Breast epithelium (tissue), 4 donors: ENCODE measurements at regions not wholly inside any gene's neighbourhood (a gene's known extent, or its start where the extent isn't known, plus 50 kb on each side); places are given as distances from the start of the nearest gene placed in this dataset.

ENCODE experiments used
- DNase-seq, 2 donors: peaks; one replicate each; pipeline ENCODE4 v3.0.0-alpha.2; 2019; ENCODE audit warnings: low spot score in 2 of 2
- H3K27ac ChIP-seq, 2 donors: fragments of 200-600 bp; sonication (generic) in 1 of 2; one replicate each; pipeline ENCODE4 v1.5.1; 2016 to 2019; ENCODE audit warnings: mild to moderate bottlenecking in 1 of 2
- H3K27me3 ChIP-seq, 2 donors: fragments of 200-600 bp; sonication (generic) in 1 of 2; one replicate each; pipeline versions ENCODE4 v1.5.1 to v1.6.0; 2017 to 2019; ENCODE audit warnings: control low read depth in 1 of 2, mild to moderate bottlenecking in 1 of 2
- H3K36me3 ChIP-seq: fragments of 200-600 bp; one replicate; pipeline ENCODE4 v1.5.1; 2019
- H3K4me1 ChIP-seq, 2 donors: fragments of 200-600 bp; sonication (generic); one replicate each; pipeline ENCODE4 v1.5.1; 2016 to 2019; ENCODE audit warnings: control low read depth in 1 of 2
- H3K4me3 ChIP-seq, 3 donors: fragments of 200-600 bp; sonication (generic); 1 replicate in 2 of 3; 2 replicates in 1 of 3; pipeline ENCODE4 v1.5.1; 2016 to 2019; ENCODE audit warnings: mild to moderate bottlenecking in 3 of 3, moderate library complexity in 2 of 3
- H3K9me3 ChIP-seq, 2 donors: fragments of 200-600 bp; sonication (generic) in 1 of 2; one replicate each; pipeline ENCODE4 v1.5.1; 2016 to 2019; ENCODE audit warnings: control low read depth in 1 of 2
- POLR2A ChIP-seq: fragments of 450-650 bp; IDR thresholded peaks from one replicate; pipeline ENCODE4 v1.6.1; 2016; ENCODE audit warnings: antibody characterized with exemption, mild to moderate bottlenecking, moderate library complexity
- POLR2AphosphoS5 ChIP-seq, 3 donors: sonication (generic); formaldehyde crosslinking; IDR thresholded peaks; one replicate each; pipeline ENCODE4 v1.6.1; 2017; ENCODE audit warnings: antibody characterized with exemption in 3 of 3
- intact Hi-C: fragments of 100-400 bp; cut with DNase I; formaldehyde crosslinking; loops from one replicate; pipeline ENCODE4 v1.15.1; 2023; ENCODE audit warnings: low total_unique reads
- TF ChIP-seq, protein P1 (sequence below), 3 donors: fragments of 450-650 bp; IDR thresholded peaks; one replicate each; pipeline ENCODE4 v1.5.1; 2016 to 2017; ENCODE audit warnings: antibody characterized with exemption in 3 of 3, mild to moderate bottlenecking in 3 of 3, moderate library complexity in 3 of 3

DNA sequence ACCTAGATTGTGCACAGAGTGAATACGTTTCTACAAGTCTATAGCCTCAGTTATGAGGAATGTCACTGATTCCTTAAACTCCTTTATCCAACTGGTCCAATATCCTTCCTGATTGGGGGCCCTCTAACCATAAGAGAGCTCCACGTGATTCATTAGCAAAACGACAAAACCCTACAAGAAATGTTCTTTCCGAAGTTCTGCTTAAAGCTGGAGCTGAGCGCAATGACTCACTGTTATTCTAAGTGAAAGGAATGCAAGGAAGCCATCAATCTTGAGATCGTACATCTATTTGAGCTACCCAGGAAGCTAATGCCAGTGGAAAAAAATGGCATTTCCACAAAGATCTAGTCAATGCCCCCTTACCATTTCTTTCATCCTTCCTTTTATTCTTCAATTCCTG, 354.9 kb upstream of the CDH20 start:
- no peak for DNase-seq
- intact Hi-C loops: no loop called here
- no peaks in the 10 kb centered on the region for H3K4me1 ChIP-seq

DNA sequence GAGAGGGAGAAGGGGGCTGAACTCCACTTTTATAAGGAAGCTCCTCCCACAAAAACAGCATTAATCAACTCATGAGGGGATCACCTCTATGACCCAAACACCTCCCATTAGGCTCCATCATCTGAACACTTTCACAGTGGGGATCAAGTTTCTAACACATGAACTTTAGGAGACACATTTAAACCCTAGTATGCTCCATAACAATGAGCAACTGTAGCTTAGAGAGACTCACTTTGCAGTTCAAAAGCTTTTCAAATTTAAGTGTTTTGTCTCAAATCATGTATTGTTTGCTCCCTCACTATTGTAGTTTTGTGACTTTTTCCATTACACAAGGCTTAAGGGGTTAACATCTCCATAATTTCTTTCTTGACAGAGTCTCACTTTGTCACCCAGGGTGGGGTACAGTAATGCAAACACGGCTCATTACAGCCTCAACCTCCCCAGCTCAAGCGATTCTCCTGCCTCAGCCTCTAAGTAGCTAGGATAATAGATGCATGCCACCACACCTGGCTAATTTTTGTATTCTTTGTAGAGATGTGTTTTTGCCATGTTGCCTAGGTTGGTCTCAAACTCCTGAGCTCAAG, 352.7 kb upstream of the CDH20 start:
- TF ChIP-seq POLR2A (no peak), POLR2AphosphoS5 (IDR thresholded peaks at IDR 0.05) (no peak)
- TF ChIP-seq, protein P1, sequence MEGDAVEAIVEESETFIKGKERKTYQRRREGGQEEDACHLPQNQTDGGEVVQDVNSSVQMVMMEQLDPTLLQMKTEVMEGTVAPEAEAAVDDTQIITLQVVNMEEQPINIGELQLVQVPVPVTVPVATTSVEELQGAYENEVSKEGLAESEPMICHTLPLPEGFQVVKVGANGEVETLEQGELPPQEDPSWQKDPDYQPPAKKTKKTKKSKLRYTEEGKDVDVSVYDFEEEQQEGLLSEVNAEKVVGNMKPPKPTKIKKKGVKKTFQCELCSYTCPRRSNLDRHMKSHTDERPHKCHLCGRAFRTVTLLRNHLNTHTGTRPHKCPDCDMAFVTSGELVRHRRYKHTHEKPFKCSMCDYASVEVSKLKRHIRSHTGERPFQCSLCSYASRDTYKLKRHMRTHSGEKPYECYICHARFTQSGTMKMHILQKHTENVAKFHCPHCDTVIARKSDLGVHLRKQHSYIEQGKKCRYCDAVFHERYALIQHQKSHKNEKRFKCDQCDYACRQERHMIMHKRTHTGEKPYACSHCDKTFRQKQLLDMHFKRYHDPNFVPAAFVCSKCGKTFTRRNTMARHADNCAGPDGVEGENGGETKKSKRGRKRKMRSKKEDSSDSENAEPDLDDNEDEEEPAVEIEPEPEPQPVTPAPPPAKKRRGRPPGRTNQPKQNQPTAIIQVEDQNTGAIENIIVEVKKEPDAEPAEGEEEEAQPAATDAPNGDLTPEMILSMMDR (IDR thresholded peaks at IDR 0.05): no peak
- Histone ChIP-seq H3K4me1 (no peaks in the 10 kb centered on the region), H3K9me3 (no peaks in the 10 kb centered on the region), H3K27me3 (no peaks in the 10 kb centered on the region), H3K27ac (no peak overlapping the region), H3K4me3 (no peak overlapping the region), H3K36me3 (no peaks in the 10 kb centered on the region)
- DNase-seq: no peak
- intact Hi-C loops: no loop called here

More for the DNA sequence above, 354.9 kb upstream of the CDH20 start:
- no peak overlapping the region for H3K4me3 ChIP-seq
- H3K27ac ChIP-seq: no peak overlapping the region
- no peaks in the 10 kb centered on the region for H3K9me3 ChIP-seq
- TF ChIP-seq POLR2AphosphoS5 (IDR thresholded peaks at IDR 0.05) (no peak), POLR2A (no peak)
- TF ChIP-seq, protein P1 (IDR thresholded peaks at IDR 0.05): no peak
- no peaks in the 10 kb centered on the region for H3K27me3 ChIP-seq
- no peaks in the 10 kb centered on the region for H3K36me3 ChIP-seq

DNA sequence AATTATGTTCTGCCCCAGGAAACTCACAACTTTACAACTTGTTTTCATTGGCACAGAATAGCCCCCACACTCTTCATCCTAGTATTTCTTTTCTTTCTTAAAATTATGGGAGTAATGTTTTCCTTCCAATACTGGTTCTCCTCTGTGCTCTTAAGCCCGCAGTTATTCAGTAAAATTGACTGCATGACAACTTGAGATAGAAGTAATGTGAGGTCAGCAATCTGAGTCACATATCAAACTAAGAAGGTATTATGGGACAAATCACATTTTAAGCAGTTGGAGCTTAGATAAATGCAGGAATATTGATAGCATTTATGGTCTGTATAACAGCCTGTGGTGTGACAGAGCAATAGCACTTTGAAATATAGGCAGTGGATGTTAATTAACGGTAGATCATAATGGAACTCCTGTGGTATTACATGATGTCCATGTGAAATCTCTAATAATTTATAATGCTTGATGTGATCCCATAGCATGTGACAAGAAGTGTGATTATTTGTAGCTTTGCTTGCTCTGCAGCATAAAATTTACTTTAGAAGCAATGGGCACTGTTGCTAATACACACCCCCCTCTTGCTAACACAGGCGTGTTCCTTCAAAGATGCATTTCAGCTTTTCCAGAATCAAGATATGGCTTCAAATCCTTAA, 351.4 kb upstream of the CDH20 start:
- intact Hi-C loops: no loop called here
- H3K36me3 ChIP-seq: no peaks in the 10 kb centered on the region
- no peaks in the 10 kb centered on the region for H3K27me3 ChIP-seq
- H3K9me3 ChIP-seq: no peaks in the 10 kb centered on the region
- TF ChIP-seq POLR2A (no peak), POLR2AphosphoS5 (IDR thresholded peaks at IDR 0.05) (no peak)
- TF ChIP-seq, protein P1 (IDR thresholded peaks at IDR 0.05): no peak
- no peaks in the 10 kb centered on the region for H3K4me1 ChIP-seq
- H3K4me3 ChIP-seq: no peak overlapping the region
- no peak overlapping the region for H3K27ac ChIP-seq
- no peak for DNase-seq

DNA sequence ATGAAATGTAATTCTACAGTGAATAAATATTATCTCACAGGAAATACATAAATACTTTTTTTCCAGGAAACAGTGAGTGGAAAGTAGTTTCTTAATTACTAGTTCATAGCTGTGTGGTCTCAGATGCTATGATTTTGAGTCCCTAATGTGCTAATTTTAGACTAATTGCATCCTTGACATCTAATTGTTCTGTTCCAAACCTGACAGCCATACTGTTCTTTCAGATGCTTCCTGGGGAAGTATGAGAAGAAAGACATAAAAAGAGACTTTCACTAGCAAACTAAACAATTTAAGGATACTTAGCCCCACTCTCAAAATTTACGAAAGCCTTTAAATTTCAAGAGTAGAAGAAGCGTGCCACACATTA, 350.9 kb upstream of the CDH20 start:
- no peak overlapping the region for H3K27ac ChIP-seq
- no peak overlapping the region for H3K4me3 ChIP-seq
- no peaks in the 10 kb centered on the region for H3K27me3 ChIP-seq
- no peaks in the 10 kb centered on the region for H3K9me3 ChIP-seq
- no peak for TF ChIP-seq POLR2A
- TF ChIP-seq, protein P1 (IDR thresholded peaks at IDR 0.05): no peak
- H3K36me3 ChIP-seq: no peaks in the 10 kb centered on the region
- DNase-seq: no peak
- no peaks in the 10 kb centered on the region for H3K4me1 ChIP-seq
- intact Hi-C loops: no loop called here

DNA sequence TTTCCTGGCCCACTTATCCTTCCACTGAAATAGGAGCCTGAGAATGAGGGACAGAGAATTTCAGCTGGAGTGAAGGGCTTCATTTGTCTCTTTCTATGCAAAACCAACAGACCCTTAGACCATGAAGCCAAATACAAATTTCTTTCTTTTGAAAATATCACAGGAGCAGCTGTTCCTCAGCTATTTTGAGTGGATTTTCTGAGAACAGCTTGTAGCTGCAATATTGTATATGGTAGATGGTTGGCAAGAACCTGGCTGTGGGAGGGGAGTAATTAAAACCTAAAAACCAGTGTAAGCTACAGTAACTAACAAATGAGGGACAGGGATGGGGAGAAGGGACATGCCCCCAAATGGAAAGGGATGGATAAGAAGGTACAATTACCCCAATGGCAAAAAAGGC, 350.3 kb upstream of the CDH20 start:
- no peak for TF ChIP-seq POLR2AphosphoS5 (IDR thresholded peaks at IDR 0.05)
- TF ChIP-seq, protein P1 (IDR thresholded peaks at IDR 0.05): no peak
- TF ChIP-seq POLR2A: no peak
- intact Hi-C loops: no loop called here
- Histone ChIP-seq H3K4me1 (no peaks in the 10 kb centered on the region), H3K27ac (no peak overlapping the region), H3K36me3 (no peaks in the 10 kb centered on the region), H3K27me3 (no peaks in the 10 kb centered on the region), H3K9me3 (no peaks in the 10 kb centered on the region), H3K4me3 (no peak overlapping the region)
- no peak for DNase-seq
